ENCODE measurements at regions not wholly inside any gene's neighbourhood (a gene's known extent, or its start where the extent isn't known, plus 50 kb on each side); places are given as distances from the start of the nearest gene placed in this dataset.

DNA sequence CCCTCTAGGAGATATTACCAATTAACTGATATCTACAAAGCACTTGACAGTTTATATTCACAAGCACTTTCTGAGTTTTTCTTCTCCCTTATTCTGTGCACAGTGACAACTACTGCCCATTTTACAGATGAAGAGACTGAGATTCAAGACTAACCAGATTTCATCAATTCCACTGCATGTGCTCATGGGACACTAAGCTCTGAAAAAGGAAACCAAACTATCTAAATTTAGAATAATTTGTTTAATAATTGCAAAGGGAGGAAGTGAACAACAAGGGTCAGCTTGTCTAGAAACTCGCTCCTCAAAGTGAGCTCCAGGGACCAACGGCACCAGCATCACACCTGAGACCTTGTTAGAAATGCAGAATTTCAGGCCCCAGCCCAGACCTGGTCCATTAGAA, 50.8 kb upstream of the MYLIP start:
- no peak for DNase-seq (ENCODE audit: low spot score)

DNA sequence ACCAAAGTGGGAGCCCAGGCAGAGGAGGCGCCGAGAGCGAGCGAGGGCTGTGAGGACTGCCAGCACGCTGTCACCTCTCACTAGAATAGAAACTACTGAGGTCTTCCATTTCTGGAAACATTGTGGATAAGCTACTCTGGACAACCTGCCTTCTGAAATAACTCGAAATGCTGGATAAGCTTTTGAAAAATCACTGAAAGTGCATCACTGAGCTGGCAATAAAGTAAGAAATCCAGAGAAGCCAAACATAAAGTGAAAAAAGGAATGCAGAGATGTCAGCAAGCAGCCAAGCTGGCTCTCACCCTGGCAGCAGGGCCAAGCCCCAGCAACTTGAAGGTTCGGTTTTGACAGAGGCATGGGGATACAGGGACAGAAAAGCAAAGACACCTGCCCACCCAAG, 59.2 kb upstream of the MYLIP start:
- DNase-seq (ENCODE audit: low spot score), result no peak

DNA sequence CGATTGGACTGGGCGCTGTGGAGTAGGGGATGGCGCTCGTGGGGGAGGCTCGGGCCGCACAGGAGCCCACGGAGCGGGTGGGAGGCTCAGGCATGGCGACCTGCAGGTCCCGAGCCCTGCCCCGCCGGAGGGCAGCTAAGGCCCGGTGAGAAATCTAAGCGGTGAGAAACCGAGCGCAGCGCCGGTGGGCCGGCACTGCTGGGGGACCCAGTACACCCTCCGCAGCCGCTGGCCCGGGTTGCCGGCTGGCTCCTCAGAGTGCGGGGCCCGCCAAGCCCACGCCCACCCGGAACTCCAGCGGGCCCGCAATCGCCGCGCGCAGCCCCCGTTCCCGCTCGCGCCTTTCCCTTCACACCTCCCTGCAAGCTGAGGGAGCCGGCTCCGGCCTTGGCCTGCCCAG, 59.7 kb upstream of the MYLIP start:
- no peak for DNase-seq (ENCODE audit: low spot score)

DNA sequence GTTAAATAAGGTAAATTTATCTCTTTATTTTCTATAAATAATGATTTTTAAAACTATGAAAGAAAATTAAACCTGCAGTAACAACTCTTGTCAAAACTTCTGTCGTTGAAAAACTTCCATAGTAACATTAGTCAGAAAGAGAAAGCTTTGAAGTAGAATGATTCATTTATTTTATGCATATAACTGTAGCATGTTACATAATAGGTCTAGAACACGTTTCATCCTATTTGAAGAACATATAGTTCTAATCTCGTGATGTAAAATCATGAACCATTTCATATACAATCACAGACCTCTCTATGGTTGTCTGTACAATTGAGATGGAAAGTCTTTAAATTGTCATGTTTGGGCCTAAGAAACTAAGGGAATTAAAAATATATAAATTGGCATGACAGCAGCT, 61.3 kb upstream of the MYLIP start:
- DNase-seq (ENCODE audit: low spot score), result no peak

DNA sequence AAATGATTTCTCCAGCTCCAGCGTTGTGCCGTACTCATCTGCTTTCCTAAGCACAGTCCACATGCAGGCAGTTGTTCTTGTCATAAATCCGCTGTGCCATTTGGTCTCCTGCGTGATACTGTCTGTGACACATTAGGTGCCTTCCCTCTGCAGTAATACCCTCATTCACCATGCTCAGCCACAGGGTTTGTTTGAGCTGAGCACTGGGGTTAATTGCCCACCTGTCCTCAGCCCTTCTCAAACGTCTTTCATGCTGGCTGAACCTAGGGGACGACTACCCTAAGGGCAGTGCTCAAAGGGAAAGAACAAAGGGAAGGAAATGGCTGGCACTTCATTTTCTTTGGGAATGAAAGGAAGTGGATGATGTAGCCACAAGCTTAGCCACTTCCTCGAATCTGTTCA, 64.2 kb upstream of the MYLIP start:
- DNase-seq (ENCODE audit: low spot score), result no peak

DNA sequence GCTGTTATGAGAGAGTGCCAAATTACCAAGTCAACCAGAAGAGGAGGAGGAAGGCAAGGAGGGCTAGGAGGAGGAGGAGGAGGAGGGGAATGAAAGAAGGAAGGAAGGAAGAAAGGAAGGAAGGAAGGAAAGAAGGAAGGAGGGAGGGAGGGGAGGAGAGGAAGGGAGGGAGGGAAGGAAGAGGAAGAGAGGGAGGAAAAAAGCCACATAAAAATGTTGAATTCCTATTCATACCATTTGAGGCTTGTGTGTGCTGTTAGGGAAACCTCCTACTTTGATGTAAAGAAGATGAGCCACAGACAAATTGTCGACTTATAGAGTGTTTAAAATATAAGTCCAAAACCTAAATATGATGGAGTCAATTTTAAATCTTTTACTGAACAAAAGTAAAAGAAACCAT, 65.3 kb upstream of the MYLIP start:
- DNase-seq (ENCODE audit: low spot score), result no peak

DNA sequence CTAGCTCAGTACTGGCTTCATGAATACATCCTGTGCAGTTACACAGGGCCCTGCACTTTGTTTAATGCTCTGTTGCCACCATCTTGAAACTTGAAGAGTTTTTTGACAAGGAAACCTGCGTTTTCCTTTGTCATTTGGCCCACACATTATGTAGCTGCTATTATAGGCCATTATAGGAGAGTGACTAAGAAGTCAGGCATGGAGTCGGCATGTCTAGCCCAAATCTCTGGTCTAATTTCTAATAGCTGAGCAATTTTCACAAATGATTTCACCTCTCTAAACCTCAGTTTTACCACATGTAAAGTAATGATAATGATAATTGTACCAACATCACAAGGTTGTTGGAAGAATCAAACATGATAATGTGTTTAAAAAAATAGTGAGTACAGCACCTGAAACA, 67.1 kb upstream of the MYLIP start:
- no peak for DNase-seq (ENCODE audit: low spot score)

DNA sequence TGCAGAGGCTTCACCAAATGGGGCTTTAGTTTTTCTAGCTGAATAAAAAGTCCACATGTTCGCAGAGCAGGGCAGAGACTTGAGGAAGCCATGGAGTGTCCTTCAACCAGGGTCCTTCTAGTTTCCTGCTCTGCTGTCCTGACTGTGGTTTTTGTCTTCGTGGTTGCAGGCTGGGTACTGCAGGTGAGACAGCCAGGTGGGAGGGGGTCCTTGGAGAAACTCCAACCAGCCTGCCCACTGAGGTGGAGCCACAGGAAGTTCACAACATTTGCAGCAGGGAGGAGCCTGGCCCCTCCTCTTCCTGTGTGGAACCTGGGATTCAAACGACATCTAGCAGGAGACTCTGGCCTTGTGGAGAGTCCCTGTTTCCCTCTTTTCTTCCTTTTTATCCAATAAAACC, 68.8 kb upstream of the MYLIP start:
- DNase-seq (ENCODE audit: low spot score), result no peak

DNA sequence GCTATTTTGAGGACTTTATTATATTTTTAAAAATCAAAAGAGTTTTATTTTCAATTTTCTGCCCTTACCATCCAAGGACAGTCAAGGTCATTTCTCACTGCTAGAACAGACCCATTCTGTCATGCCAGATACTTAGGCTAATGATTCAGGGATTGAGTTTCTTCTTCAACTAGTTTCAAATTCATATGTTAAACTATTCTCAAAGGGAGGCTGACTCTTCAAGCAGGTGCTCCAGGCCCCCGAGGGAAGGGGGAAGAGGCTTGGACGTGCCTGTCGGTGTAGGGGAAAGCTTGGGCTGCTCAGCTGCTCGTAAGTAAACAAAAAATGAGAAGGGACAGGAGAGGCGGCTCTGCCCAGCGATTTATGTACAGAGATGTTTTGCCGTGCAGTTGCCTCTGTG, 69.4 kb upstream of the MYLIP start:
- no peak for DNase-seq (ENCODE audit: low spot score)

DNA sequence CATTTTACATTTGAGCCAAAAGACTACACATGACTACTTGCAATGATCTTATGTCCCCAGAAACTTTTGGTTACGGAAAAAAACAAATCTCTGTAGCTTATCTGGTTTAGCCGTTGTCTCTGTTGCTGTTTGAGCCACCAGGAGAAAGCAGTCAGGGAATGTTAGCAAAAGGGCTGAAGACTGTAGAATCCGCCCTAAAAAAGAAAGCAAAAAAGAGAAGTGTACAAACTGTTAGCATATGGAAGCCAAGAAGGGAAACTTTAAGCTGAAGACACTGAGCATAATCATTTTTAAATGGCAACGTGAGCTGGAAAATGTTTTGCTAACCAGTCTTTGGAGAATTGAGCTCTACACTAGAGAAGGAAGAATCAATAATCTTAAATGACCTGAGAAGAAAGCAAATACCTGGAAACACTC, 69.9 kb upstream of the MYLIP start:
- no peak for DNase-seq (ENCODE audit: low spot score)

DNA sequence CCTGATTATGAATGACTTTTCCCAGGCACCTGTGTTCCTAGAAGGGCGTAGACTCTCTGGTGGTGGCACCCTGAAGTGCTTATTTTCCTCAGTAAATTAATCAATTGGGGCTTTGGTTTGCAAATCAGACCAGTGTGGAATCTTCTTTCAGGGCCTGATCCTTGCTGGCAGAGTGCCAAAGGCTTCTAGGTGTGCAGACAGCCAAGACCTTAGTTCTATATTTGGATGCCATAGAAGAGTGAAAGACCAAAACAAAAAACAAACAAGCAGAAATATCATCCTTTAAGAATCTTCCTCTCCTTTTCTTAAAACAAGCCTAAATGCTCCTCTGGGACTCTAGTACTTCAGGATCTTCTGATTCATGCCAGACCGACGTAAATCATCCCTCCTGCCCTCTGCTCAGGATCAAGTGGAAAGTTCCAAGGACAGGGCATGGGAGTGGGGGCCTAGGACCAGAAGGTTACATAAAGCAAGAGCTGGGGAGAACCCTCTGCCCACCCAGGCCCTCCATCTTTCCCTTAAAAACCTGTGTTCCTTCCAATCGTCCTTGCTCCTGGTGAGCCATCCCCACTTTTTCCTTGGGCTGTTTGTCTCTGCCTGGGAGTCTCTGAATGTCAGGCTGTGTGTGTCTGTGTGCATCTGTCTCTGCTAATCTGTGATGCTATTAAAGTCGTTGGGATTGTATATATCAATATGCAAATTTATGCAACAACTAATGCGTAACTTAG, 70.5 kb upstream of the MYLIP start:
- DNase-seq (ENCODE audit: low spot score), result no peak

DNA sequence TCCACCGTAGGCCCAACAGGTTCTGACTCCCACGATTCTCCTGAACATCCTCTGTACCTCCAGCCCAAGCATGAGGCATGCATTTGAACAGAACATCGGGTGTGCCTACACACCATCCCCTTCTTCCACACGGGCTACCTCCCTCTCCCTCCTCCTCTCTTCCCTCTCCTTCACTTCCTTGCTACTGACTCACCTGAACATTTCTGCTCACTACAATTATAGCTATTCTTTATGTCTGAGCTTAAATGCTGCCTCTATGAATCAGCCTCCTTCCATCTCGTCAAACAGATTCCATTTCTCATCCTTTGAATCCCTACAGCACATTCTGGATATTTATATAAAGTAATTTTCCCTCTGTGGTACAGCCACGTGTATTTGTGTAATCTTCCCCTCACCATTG, 71.4 kb upstream of the MYLIP start:
- no peak for DNase-seq (ENCODE audit: low spot score)

DNA sequence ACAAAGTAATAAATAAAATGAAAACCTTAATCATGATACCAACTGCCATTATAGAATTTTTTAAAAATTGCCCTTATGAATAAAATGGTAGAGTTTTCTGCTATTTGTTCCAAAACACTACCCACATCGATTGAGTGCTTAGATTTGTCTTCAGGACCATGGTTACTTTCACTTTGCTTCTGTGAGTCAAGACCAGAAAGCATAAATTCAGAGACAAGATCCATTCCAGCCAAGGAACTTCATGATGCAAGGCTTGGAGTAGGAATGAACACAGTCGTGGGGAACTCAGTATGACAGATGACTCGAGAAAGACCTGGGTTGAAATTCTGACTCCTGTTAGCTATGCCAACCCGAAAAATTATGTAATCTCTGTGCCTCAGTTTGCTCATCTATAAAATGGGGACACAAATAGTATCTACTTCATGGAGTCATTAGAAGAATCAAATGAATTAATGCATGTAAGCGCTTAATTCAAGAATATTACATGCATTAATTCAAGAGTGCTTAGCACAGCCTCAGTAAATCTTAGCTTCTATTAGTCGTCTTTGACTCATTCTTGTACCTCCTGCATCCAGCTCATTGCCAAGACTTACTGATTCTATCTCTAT, 72.5 kb upstream of the MYLIP start:
- DNase-seq (ENCODE audit: low spot score), result no peak

DNA sequence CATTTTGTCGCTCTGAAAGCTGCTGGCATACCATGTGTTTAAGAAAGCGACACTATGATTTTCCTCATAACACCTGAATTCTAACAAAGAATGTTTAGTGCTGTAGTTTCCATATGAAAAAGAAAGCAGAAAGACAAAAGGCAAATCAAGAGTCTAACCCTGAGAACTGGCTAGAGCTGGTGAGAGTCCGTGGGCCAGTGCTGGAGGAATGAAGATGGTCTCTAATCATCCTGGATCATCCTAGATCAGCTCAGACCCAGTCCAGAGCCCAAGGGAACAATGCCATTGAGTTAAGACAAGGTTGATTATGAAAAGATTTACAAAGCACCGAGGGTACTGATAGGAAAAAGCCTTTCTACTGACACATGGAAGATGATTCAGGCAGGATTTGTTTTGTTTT, 73.0 kb upstream of the MYLIP start:
- DNase-seq (ENCODE audit: low spot score), result no peak

DNA sequence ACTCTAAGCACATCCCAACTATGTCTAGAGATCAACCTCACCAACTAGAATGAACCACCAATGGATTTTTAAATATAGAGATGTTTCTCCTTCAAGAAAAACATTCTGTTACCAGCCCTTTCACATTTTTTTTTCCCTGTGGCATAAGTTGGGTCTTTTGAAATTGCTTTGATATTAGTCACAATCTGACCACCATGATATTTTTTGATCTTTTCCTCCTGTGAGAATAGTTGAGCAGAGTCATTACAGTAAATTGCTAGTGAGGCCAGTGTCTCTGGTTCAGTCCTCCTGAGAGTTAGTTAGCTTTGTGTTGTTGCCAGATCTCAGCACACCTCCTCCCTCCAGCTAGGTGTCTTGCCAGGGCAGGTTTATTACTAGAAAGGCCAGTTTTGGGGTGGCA, 79.7 kb upstream of the MYLIP start:
- no peak for DNase-seq (ENCODE audit: low spot score)

DNA sequence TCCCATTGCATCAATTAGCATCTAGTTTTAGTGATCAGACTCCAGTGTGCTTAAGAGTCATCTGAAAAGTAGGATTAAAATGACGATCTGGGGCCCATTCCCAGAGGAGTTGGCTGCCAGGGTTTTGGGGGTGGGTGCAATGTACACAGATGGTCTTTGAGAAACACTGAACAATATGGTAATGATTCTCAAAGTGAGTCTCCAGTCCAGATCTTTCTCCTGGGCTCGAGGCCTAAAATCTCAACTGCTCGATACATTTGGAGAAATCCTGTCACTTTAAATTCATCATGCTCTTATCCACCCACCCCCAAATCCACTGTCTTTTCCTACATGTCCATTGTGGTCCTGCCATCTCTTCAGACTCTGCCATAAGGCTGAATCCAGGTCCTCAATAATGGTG, 80.7 kb upstream of the MYLIP start:
- DNase-seq (ENCODE audit: low spot score), result no peak

DNA sequence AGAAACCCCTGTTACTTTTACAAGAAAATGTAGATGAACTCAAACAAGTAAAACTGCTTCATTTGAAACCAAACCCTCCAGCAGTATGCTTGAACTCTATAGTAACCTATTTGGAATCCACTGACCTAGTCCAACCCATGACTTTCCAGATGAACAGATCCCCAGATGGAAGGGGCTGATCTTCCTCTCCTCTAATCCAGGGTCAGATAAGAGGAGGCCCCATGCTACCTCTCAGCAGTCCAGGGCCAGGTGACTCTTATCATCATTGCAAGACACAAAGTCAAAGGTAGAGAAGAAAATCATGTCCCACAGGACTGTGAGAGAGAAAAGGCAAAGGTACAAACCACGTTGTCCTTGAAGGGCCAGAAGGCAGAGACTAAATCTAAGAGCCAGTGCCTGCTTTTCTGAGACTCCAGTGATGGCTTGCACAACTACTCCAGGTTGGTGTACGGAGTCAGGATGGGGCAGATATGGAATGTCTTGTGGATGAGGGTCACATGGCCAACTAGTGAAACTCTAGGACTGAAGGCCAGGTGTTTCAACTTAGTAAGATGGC, 81.4 kb upstream of the MYLIP start:
- no peak for DNase-seq (ENCODE audit: low spot score)

DNA sequence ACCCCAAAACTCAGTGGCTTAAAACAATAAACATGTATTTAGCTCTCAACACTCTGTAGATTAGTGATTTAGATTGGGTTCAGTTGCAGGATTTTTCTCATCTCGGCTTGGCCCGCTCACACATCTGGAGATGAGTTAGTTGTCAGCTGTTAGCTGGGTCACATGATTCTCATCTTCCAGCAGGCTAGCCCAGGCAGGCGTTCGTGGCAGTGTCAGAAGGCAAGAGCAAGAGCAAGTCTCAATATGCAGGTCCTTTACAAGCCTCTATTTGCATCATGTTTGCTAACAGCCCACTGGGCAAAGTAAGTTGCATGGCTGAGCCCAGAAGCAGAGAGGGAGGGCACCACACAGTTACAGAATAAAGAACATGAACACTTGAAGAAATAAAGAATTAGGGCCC, 83.6 kb upstream of the MYLIP start:
- no peak for DNase-seq (ENCODE audit: low spot score)

DNA sequence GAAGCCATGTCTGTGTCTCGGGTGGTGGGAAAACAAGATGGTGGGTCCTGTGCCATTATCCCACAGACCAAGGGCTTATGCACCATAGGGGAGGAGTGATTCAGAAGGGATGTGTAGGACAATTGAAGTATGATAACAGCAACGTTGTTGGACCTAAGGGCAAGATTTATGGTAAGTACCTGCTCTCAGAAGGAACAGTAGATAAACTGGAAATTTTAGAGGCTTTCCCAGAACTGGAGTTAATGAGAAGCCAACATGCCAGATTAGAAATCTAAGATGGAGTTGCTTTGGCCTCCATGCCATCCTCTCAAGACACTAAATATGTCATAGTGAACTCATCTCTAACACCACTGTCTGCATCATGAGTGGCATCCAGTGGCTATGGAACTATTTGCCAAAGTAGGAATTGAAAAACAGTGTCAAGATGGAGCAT, 84.7 kb upstream of the MYLIP start:
- DNase-seq (ENCODE audit: low spot score), result no peak

DNA sequence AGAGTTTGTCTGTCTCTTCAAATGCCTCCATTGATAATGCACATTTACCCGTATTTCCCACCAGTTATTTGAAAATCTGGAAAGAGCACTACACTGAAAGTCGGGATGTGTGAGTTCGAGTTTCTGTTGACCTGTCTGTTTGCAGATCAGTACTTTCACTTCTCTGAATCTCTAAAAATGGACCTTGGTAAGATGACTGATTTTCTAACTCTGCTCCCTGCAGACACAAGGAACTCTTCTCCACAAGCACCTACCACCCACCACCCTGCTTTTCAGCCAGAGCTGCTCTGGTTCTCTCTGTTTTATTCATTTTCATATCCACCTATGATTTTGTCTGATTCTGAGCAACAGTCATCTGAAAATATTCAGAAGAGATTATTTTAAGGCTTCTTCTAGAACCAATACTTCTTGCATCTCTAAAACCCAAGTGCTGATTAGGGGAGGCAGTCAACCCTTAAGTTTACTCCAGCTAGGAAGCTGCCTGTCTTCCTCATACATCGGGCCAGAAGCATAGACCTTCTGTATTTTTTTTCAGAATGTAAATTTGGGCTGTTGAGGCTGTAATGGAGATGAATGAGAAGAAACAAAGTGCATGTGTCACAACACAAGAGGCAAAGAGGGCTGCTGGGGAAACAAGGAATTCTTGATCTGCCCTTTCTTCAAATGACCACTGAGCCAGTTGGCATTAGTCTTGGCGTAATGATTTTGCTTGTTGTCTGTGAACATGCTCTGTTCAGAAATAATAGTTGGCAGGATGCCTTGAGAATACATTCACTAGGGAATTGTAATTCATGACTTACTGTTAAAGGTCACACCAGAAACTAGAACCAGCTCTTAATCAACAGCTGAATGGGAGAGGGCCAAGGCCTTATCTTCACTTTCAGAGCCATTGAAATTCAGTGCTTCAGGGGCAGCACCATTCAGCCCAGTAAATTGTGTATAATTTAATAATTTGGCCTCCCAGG, 85.4 kb upstream of the MYLIP start:
- no peak for DNase-seq (ENCODE audit: low spot score)

DNA sequence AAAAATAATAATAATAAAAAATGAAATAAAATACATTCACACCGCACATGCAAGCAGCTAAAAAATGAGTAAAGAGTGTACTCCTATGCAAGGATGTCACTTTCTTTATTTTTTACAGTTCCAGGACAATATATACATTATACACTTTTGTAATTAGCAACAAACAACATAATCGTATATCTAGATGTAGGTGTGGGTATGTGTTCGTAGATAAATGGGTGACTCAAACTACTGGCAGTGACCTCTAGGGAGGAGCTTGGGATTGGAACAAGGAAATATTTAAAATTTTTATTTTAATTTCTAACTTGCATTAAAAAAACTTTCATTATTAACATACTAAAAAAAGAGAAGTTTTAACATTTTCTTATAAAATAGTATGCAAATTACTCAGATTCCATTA, 86.1 kb upstream of the MYLIP start:
- no peak for DNase-seq (ENCODE audit: low spot score)

DNA sequence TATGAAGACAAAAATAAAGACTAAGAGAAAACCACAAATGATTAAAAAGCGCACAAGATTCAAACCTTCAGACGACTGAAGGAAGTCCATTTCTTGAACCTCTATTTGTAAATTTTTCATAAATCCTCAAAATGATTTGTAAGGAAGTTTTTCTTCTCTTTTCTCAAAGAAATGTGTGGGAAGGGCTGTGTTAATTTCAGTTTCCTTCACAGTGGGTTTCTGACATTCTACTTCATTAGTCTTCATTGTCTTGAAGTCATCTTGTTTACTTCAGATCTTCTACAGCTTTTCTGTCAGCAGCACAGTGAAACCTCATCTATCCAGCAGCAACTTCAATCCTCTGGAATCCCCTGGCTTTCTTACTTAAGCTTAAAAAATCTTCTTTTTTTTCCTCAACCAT, 87.6 kb upstream of the MYLIP start:
- DNase-seq (ENCODE audit: low spot score), result no peak

DNA sequence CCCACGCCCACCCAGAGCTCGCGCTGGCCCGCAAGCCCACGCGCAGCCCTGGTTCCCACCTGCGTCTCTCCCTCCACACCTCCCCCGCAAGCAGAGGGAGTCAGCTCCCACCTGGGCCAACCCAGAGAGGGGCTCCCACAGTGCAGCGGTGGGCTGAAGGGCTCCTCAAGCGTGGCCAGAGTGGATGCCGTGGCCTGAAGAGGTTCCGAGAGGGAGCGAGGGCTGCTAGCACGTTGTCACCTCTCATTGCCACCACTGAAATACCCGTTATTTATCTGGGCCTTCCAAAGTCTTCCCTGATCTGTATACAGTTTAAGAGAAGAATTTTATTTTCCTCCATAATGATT, 88.3 kb upstream of the MYLIP start:
- DNase-seq (ENCODE audit: low spot score), result no peak
